DOHH2 (cell line): ENCODE measurements at regions not wholly inside any gene's neighbourhood (a gene's known extent, or its start where the extent isn't known, plus 50 kb on each side); places are given as distances from the start of the nearest gene placed in this dataset.

ENCODE experiments used
- H3F3A ChIP-seq: fragments of 200-600 bp; sonication (generic), shearing (Covaris generic); 2 replicates; pipeline ENCODE4 v1.6.0; 2016; ENCODE audit warnings: antibody characterized with exemption, mild to moderate bottlenecking; ENCODE audit not compliant: control insufficient read depth, insufficient read depth
- H3K27ac ChIP-seq: fragments of 200-600 bp; sonication (generic); 2 replicates; pipeline ENCODE4 v1.5.1; 2014; ENCODE audit warnings: low read depth, mild to moderate bottlenecking, low read length, moderate library complexity
- H3K27me3 ChIP-seq: fragments of 200-600 bp; sonication (generic); 2 replicates; pipeline ENCODE4 v1.6.1; 2014; ENCODE audit warnings: mild to moderate bottlenecking, low read length, mixed read lengths; ENCODE audit not compliant: control insufficient read depth
- H3K36me3 ChIP-seq: fragments of 200-600 bp; sonication (generic); 2 replicates; pipeline ENCODE4 v1.6.1; 2014; ENCODE audit warnings: mild to moderate bottlenecking, low read length, moderate library complexity, mixed read lengths; ENCODE audit not compliant: control insufficient read depth
- H3K4me1 ChIP-seq: fragments of 200-600 bp; sonication (generic); 2 replicates; pipeline ENCODE4 v1.6.1; 2014; ENCODE audit warnings: mild to moderate bottlenecking, low read length, mixed read lengths; ENCODE audit not compliant: control insufficient read depth
- H3K4me2 ChIP-seq: fragments of 200-600 bp; sonication (generic); 2 replicates; pipeline ENCODE4 v1.6.0; 2014; ENCODE audit warnings: mild to moderate bottlenecking, low read length, moderate library complexity
- H3K4me3 ChIP-seq: fragments of 200-600 bp; sonication (generic); 2 replicates; pipeline ENCODE4 v1.5.1; 2014; ENCODE audit warnings: mild to moderate bottlenecking, low read length, mixed read lengths
- H3K79me2 ChIP-seq: fragments of 200-600 bp; sonication (generic); 2 replicates; pipeline ENCODE4 v1.6.1; 2014; ENCODE audit warnings: mild to moderate bottlenecking, low read length, mixed read lengths; ENCODE audit not compliant: control insufficient read depth
- H3K9me2 ChIP-seq: fragments of 200-600 bp; sonication (generic); replicated peaks from 2 replicates; pipeline ENCODE4 v1.6.1; 2014; ENCODE audit warnings: mild to moderate bottlenecking, low read length, mixed read lengths; ENCODE audit not compliant: control insufficient read depth
- H3K9me3 ChIP-seq: fragments of 200-600 bp; sonication (generic); 2 replicates; pipeline ENCODE4 v1.6.1; 2014; ENCODE audit warnings: antibody characterized with exemption, low read length, mixed read lengths; ENCODE audit not compliant: control insufficient read depth, insufficient read depth
- H4K20me1 ChIP-seq: fragments of 200-600 bp; sonication (generic); 2 replicates; pipeline ENCODE4 v1.6.0; 2014; ENCODE audit warnings: low read depth, mild to moderate bottlenecking, antibody characterized with exemption, low read length, moderate library complexity; ENCODE audit not compliant: control insufficient read depth, insufficient read depth
- CTCF ChIP-seq: fragments of 200-600 bp; sonication (generic); IDR thresholded peaks from one replicate; pipeline ENCODE4 v1.5.1; 2014; ENCODE audit warnings: antibody characterized with exemption, mild to moderate bottlenecking, low read depth, low read length; ENCODE audit not compliant: poor library complexity, severe bottlenecking
- EZH2phosphoT487 ChIP-seq: fragments of 200-600 bp; sonication (generic); IDR thresholded peaks from 2 replicates; pipeline ENCODE4 v1.6.1; 2017; ENCODE audit warnings: borderline replicate concordance, mild to moderate bottlenecking, antibody characterized with exemption, low read length, moderate library complexity, mixed read lengths

DNA sequence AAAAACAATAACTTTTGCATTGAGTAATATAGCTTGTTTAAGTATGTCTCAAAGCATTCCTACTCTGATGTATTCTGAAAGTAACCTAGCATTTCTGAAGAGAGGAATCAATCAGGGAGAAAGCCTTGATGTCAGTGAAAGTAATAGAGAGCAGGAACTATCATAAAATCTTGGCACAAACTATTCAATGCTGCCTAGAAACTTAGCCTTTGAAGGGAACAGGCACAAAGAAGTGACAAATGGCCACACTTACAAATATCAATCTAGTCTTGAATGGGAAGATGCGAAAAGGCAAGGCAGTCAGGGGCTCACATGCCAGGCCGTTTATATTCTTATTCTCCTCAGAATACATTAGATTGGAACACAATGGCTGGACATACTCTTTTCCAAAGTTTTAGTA is 576.5 kb upstream of the ANO3 start:
- no peaks in the 10 kb centered on the region for H3K9me3 ChIP-seq

GRCh38 chr11:25755918-25756584 is 575.9 kb upstream of the ANO3 start:
- H3K9me3 ChIP-seq: no peaks in the 10 kb centered on the region
- no peaks in the 10 kb centered on the region for H3K27me3 ChIP-seq
- no peak overlapping the region for H3K4me2 ChIP-seq
- no peak overlapping the region for H3K4me3 ChIP-seq
- H3K27ac ChIP-seq: no peak overlapping the region
- no peaks in the 10 kb centered on the region for H3K79me2 ChIP-seq
- no peaks in the 10 kb centered on the region for H3F3A ChIP-seq
- H3K9me2 ChIP-seq: no peaks in the 10 kb centered on the region
- no peaks in the 10 kb centered on the region for H3K4me1 ChIP-seq
- no peaks in the 10 kb centered on the region for H3K36me3 ChIP-seq
- H4K20me1 ChIP-seq: no peaks in the 10 kb centered on the region
- TF ChIP-seq CTCF: no peak
- no peak for TF ChIP-seq EZH2phosphoT487

More for the DNA sequence above, 576.5 kb upstream of the ANO3 start:
- H3K9me2 ChIP-seq: no peaks in the 10 kb centered on the region
- H3K79me2 ChIP-seq: no peaks in the 10 kb centered on the region
- H4K20me1 ChIP-seq: no peaks in the 10 kb centered on the region
- no peak overlapping the region for H3K27ac ChIP-seq
- no peaks in the 10 kb centered on the region for H3K4me1 ChIP-seq
- no peak overlapping the region for H3K4me2 ChIP-seq
- H3K36me3 ChIP-seq: no peaks in the 10 kb centered on the region
- TF ChIP-seq EZH2phosphoT487 (no peak), CTCF (no peak)
- H3F3A ChIP-seq: no peaks in the 10 kb centered on the region
- no peaks in the 10 kb centered on the region for H3K27me3 ChIP-seq
- no peak overlapping the region for H3K4me3 ChIP-seq

DNA sequence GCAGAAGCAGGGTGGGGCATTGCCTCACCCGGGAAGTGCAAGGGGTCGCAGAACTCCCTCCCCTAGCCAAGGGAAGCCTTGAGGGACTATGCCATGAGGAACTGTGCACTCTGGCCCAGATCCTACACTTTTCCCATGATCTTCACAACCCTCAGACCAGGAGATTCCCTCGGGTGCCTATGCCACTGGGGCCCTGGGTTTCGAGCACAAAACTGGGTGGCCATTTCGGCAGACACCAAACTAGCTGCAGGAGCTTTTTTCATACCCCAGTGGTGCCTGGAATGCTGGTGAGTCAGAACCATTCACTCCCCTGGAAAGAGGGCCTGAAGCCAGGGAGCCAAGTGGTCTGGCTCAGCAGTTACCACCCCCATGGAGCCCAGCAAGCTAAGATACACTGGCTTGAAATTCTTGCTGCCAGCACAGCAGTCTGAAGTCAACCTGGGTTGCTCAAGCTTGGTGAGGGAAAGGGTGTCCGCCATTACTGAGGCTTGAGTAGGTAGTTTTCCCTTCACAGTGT is 573.7 kb upstream of the ANO3 start:
- H3K79me2 ChIP-seq: no peaks in the 10 kb centered on the region
- H3F3A ChIP-seq: no peaks in the 10 kb centered on the region
- H3K36me3 ChIP-seq: no peaks in the 10 kb centered on the region
- no peak for TF ChIP-seq EZH2phosphoT487
- H3K27me3 ChIP-seq: no peaks in the 10 kb centered on the region
- no peaks in the 10 kb centered on the region for H3K9me2 ChIP-seq
- H3K4me3 ChIP-seq: no peak overlapping the region
- H3K4me1 ChIP-seq: no peaks in the 10 kb centered on the region
- H3K4me2 ChIP-seq: no peak overlapping the region
- H3K27ac ChIP-seq: no peak overlapping the region
- no peaks in the 10 kb centered on the region for H3K9me3 ChIP-seq
- no peaks in the 10 kb centered on the region for H4K20me1 ChIP-seq

GRCh38 chr11:25766332-25767015 is 565.5 kb upstream of the ANO3 start:
- TF ChIP-seq EZH2phosphoT487 (no peak), CTCF (no peak)
- H3K79me2 ChIP-seq: no peaks in the 10 kb centered on the region
- no peaks in the 10 kb centered on the region for H4K20me1 ChIP-seq
- no peaks in the 10 kb centered on the region for H3K9me3 ChIP-seq
- H3K27ac ChIP-seq: no peak overlapping the region
- H3K4me2 ChIP-seq: no peak overlapping the region
- H3K27me3 ChIP-seq: no peaks in the 10 kb centered on the region
- no peak overlapping the region for H3K4me3 ChIP-seq
- no peaks in the 10 kb centered on the region for H3K9me2 ChIP-seq
- no peaks in the 10 kb centered on the region for H3K4me1 ChIP-seq
- H3K36me3 ChIP-seq: no peaks in the 10 kb centered on the region
- no peaks in the 10 kb centered on the region for H3F3A ChIP-seq
